Suprapubic skin (tissue), 4 donors: ENCODE measurements at regions not wholly inside any gene's neighbourhood (a gene's known extent, or its start where the extent isn't known, plus 50 kb on each side); places are given as distances from the start of the nearest gene placed in this dataset.

Source experiments
- DNase-seq, 2 donors: peaks; one replicate each; pipeline ENCODE4 v3.0.0-alpha.2; 2019; ENCODE audit warnings: low spot score in 2 of 2
- H3K27ac ChIP-seq: fragments of 200-600 bp; sonication (generic); one replicate; pipeline ENCODE4 v1.5.1; 2019
- H3K27me3 ChIP-seq: fragments of 200-600 bp; sonication (generic); one replicate; pipeline ENCODE4 v1.5.1; 2019
- H3K36me3 ChIP-seq: fragments of 200-600 bp; sonication (generic); one replicate; pipeline ENCODE4 v1.5.1; 2019
- H3K4me1 ChIP-seq: fragments of 200-600 bp; sonication (generic); one replicate; pipeline ENCODE4 v1.5.1; 2019
- H3K4me3 ChIP-seq: fragments of 200-600 bp; sonication (generic); one replicate; pipeline ENCODE4 v1.5.1; 2019; ENCODE audit warnings: mild to moderate bottlenecking
- H3K9me3 ChIP-seq: fragments of 200-600 bp; sonication (generic); one replicate; pipeline ENCODE4 v1.5.1; 2019
- EP300 ChIP-seq: sonication (generic); formaldehyde crosslinking; IDR thresholded peaks from one replicate; pipeline ENCODE4 v1.6.1; 2017; ENCODE audit warnings: antibody characterized with exemption
- POLR2A ChIP-seq, 2 donors: fragments of 450-650 bp; IDR thresholded peaks; one replicate each; pipeline ENCODE4 v1.6.1; 2017; ENCODE audit warnings: antibody characterized with exemption in 2 of 2, mild to moderate bottlenecking in 2 of 2, moderate library complexity in 2 of 2
- POLR2AphosphoS5 ChIP-seq, 3 donors: sonication (generic); formaldehyde crosslinking; IDR thresholded peaks; one replicate each; pipeline ENCODE4 v1.6.1; 2017; ENCODE audit warnings: antibody characterized with exemption in 3 of 3
- WGBS: methylation state at CpG from one replicate; pipeline ENCODE4 v1.1.5; 2018; 5-methylcytosine and 5-hydroxymethylcytosine counted together
- TF ChIP-seq, protein P1 (sequence below), 2 donors: fragments of 200-600 bp in 1 of 2; fragments of 450-650 bp in 1 of 2; sonication (generic) in 1 of 2; IDR thresholded peaks; one replicate each; pipeline ENCODE4 v1.5.1; 2016 to 2019; ENCODE audit warnings: antibody characterized with exemption in 2 of 2, mild to moderate bottlenecking in 1 of 2, moderate library complexity in 1 of 2

DNA sequence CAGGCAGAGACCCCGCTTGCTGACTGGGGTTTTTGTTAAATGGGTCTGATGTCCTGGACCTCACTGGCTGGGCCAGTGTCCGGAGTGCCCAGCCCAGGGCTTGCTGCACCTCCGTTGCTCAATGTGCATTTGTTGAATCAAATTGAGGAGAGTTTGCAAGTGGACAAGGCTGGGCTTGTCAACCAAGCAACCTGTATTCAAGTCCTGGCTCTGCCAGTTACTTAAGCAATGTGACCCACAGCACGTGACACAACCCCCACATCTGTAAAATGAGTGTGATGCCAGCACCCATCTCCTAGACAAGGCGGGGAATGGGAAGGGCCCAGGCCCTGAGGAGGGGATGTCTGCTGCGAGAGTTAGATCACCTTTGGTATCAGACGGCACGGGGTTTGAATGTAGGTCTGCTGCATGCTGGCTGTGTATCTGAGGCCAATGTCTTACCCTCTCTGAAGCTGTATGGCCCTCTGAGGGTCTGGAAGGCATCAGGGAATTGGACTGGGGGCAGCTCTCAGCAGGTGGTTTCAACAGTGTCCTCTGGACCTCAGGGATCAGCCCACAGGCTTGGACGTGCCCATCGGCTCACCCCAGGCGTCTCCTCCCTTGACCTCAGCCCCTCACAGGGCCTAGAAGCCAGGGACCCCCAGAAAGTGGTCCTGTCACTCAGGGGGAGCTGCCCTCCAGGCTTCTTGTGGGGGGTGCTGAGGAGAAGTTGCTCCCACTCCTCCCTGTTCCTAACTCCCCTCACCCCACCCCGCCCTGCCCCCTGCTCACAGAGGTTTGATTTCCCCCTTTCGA is 51.0 kb upstream of the RUNX3 start:
- TF ChIP-seq POLR2AphosphoS5 (IDR thresholded peaks at IDR 0.05) (no peak), EP300 (no peak), POLR2A (IDR thresholded peaks at IDR 0.05) (no peak)
- TF ChIP-seq, protein P1, sequence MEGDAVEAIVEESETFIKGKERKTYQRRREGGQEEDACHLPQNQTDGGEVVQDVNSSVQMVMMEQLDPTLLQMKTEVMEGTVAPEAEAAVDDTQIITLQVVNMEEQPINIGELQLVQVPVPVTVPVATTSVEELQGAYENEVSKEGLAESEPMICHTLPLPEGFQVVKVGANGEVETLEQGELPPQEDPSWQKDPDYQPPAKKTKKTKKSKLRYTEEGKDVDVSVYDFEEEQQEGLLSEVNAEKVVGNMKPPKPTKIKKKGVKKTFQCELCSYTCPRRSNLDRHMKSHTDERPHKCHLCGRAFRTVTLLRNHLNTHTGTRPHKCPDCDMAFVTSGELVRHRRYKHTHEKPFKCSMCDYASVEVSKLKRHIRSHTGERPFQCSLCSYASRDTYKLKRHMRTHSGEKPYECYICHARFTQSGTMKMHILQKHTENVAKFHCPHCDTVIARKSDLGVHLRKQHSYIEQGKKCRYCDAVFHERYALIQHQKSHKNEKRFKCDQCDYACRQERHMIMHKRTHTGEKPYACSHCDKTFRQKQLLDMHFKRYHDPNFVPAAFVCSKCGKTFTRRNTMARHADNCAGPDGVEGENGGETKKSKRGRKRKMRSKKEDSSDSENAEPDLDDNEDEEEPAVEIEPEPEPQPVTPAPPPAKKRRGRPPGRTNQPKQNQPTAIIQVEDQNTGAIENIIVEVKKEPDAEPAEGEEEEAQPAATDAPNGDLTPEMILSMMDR (IDR thresholded peaks at IDR 0.05) = no peak
- Histone ChIP-seq H3K36me3 (no peaks in the 10 kb centered on the region), H3K27ac (no peak overlapping the region), H3K4me1 (peaks cover 3% of the 10 kb centered on the region), H3K27me3 (peaks cover 5% of the 10 kb centered on the region), H3K4me3 (no peak overlapping the region), H3K9me3 (peaks cover 4% of the 10 kb centered on the region)
- WGBS = 84% methylated on average over 4 of the region's 13 CpGs
- no peak for DNase-seq
